Spleen (tissue), 11 donors: ENCODE measurements at regions not wholly inside any gene's neighbourhood (a gene's known extent, or its start where the extent isn't known, plus 50 kb on each side); places are given as distances from the start of the nearest gene placed in this dataset.
A peak's percentile ranks its signal among the peaks of the same experiment; 100 is the strongest.

Experiments
- DNase-seq: peaks from one replicate; pipeline ENCODE4 v3.0.0-alpha.2; 2020
- H3K27ac ChIP-seq, 8 donors: fragments of 200-600 bp; sonication (generic) in 7 of 8; 1 replicate in 4 of 8; 2 replicates in 4 of 8; pipeline versions ENCODE4 v1.5.0 to v1.8.0; 2016 to 2021; ENCODE audit warnings: inconsistent platforms in 4 of 8, mild to moderate bottlenecking in 4 of 8, moderate library complexity in 1 of 8
- H3K27me3 ChIP-seq, 7 donors: fragments of 200-600 bp; sonication (generic) in 6 of 7; replicated peaks in 1 of 7; 1 replicate in 4 of 7; 2 replicates in 3 of 7; pipeline versions ENCODE4 v1.5.0 to v1.8.0; 2016 to 2021; ENCODE audit warnings: inconsistent platforms in 3 of 7, mild to moderate bottlenecking in 1 of 7
- H3K36me3 ChIP-seq, 6 donors: fragments of 200-600 bp; sonication (generic) in 5 of 6; 1 replicate in 4 of 6; 2 replicates in 2 of 6; pipeline versions ENCODE4 v1.5.0 to v1.8.0; 2016 to 2021; ENCODE audit warnings: inconsistent platforms in 2 of 6
- H3K4me1 ChIP-seq, 6 donors: fragments of 200-600 bp; sonication (generic) in 5 of 6; 1 replicate in 3 of 6; 2 replicates in 3 of 6; pipeline versions ENCODE4 v1.5.0 to v1.8.0; 2016 to 2021; ENCODE audit warnings: inconsistent platforms in 3 of 6
- H3K4me3 ChIP-seq, 8 donors: fragments of 200-600 bp; sonication (generic) in 7 of 8; 1 replicate in 4 of 8; 2 replicates in 4 of 8; pipeline versions ENCODE4 v1.5.0 to v1.8.0; 2016 to 2021; ENCODE audit warnings: inconsistent platforms in 4 of 8, mild to moderate bottlenecking in 4 of 8, moderate library complexity in 2 of 8
- H3K9me3 ChIP-seq, 8 donors: fragments of 200-600 bp; sonication (generic) in 7 of 8; 1 replicate in 4 of 8; 2 replicates in 4 of 8; pipeline versions ENCODE4 v1.5.0 to v1.8.0; 2016 to 2021; ENCODE audit warnings: inconsistent platforms in 4 of 8
- CTCF ChIP-seq, 11 experiments: fragments of 200-600 bp in 7 of 11; fragments of 450-650 bp in 4 of 11; sonication (generic) in 4 of 11; IDR thresholded peaks in 8 of 11; conservative IDR thresholded peaks in 3 of 11; 1 replicate in 7 of 11; 2 replicates in 4 of 11; pipeline versions ENCODE4 v1.4.0 to v1.8.0; 2016 to 2021; ENCODE audit warnings: antibody characterized with exemption in 11 of 11, inconsistent platforms in 4 of 11, mild to moderate bottlenecking in 1 of 11
- POLR2A ChIP-seq, 3 donors: fragments of 450-650 bp; IDR thresholded peaks; one replicate each; pipeline ENCODE4 v1.5.1; 2017; ENCODE audit warnings: antibody characterized with exemption in 3 of 3, mild to moderate bottlenecking in 1 of 3
- POLR2AphosphoS5 ChIP-seq, 3 donors: sonication (generic); formaldehyde crosslinking; IDR thresholded peaks; one replicate each; pipeline ENCODE4 v1.5.1; 2017; ENCODE audit warnings: antibody characterized with exemption in 3 of 3
- WGBS, 5 donors: extraction: QIAGEN DNeasy Blood & Tissue Kit in 3 of 5; methylation state at CpG; one replicate each; pipeline versions ENCODE4 v1.1.5 to v1.1.7; 2013 to 2018; 5-methylcytosine and 5-hydroxymethylcytosine counted together
- intact Hi-C: fragments of 100-400 bp; cut with DNase I; formaldehyde crosslinking; loops from one replicate; pipeline ENCODE4 v1.15.0; 2023; ENCODE audit warnings: low total_unique reads
- donor health status: healthy with polysubstance abuse.
- donor health status: DM: no; HTN: no; CAD: no; lungs with moderate emphysema.
- donor health status: DM: no; HTN: no; CAD: no.
- donor health status: Bipolar disorder and iron deficiency.
- donor health status: healthy.
- donor health status: DM: no; HTN: no; CAD: no.
- donor health status: DM: yes; HTN: yes; CAD: no.

DNA sequence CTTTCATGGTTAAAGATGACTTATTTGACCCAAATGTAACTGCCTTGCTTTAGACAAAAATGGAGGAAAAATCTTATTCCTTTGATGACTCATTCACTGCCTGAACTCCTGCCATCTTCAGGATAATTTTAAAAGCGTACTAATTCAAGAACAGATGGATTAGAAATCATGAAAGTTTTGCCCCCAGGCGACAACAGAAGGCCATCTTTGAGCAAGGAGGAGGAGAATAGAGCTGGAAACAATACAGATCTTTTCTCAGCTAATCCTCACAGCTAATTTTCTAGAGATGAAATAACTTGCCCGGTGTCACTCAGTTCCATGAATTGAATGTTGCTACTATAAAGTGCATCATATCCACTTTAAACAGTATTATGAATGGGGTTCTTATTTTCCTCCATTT, 324.7 kb upstream of the RARB start:
- Histone ChIP-seq H3K27me3 (no peaks in the 10 kb centered on the region), H3K36me3 (no peaks in the 10 kb centered on the region), H3K4me1 (no peaks in the 10 kb centered on the region), H3K9me3 (no peaks in the 10 kb centered on the region), H3K27ac (no peak overlapping the region), H3K4me3 (no peak overlapping the region)
- no peak for DNase-seq
- intact Hi-C loops: no loop called here
- no peak for TF ChIP-seq POLR2A (IDR thresholded peaks at IDR 0.05)
- no peak for TF ChIP-seq POLR2AphosphoS5 (IDR thresholded peaks at IDR 0.05)
- TF ChIP-seq CTCF (IDR thresholded peaks at IDR 0.05 in 8 of 11, conservative IDR thresholded peaks at IDR 0.05 in 3 of 11): no peak
- WGBS, 5 donors: 71 to 86% (median 79%) methylated on average over 3 of the region's 3 CpGs

DNA sequence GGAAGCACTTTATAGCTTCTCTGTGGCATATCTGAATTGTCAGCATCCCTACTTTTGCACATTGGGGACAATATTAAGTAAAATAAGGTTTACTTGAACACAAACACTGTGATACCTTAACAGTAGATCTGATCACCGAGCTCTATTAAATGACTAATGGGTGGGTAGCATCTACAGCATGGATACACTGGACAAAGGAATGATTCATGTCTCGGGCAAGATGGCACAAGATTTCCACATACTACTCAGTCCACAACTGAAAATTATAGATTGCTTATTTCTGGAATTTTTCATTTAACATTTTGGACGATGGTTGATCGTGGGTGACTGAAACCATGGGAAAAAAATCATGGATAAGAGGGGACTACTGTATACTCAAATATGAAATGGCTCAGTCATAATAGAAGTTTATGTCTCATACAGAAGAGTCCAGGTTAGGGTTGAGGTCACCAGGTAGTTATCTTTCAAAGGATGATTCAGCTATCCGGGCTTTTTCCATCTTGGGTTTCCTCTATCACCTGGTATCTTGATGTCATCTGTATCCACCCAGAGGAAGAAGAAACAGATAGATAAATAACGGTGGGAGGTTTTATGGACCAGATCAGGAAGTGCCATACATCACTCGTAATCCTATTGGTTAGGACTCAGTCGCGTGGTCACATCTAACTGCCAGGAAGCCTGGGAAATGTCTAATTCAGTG, 320.0 kb upstream of the RARB start:
- WGBS, 5 donors: 79 to 89% (median 84%) methylated on average over 9 of the region's 9 CpGs
- no peaks in the 10 kb centered on the region for H3K27me3 ChIP-seq
- H3K36me3 ChIP-seq: no peaks in the 10 kb centered on the region
- H3K27ac ChIP-seq: no peak overlapping the region
- no peak overlapping the region for H3K4me3 ChIP-seq
- no peak for DNase-seq
- no peaks in the 10 kb centered on the region for H3K9me3 ChIP-seq
- TF ChIP-seq POLR2A (IDR thresholded peaks at IDR 0.05): no peak
- TF ChIP-seq CTCF (IDR thresholded peaks at IDR 0.05 in 8 of 11, conservative IDR thresholded peaks at IDR 0.05 in 3 of 11): no peak
- TF ChIP-seq POLR2AphosphoS5 (IDR thresholded peaks at IDR 0.05): no peak
- no peaks in the 10 kb centered on the region for H3K4me1 ChIP-seq
- intact Hi-C loops: no loop called here

DNA sequence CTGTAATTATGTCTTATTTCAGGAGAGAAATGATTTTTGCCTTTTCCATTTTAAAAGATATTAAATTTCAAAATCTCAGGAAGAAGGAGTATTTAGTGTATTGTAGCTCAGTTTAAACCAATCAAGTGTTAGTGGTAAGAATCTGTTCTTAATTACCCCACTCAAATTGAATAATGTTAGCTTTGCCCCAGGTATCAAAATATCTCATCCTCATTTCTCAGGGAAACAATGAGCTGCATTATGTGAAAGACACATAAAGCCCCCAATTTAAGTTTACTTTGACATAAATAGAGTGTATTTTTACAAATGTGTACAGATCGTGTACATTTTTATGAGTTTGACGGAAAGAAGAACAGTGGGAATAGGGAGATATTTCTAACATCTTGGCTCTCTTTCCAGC, 317.4 kb upstream of the RARB start:
- peak overlapping the region in 2 of 8 donors; percentile 8 to 32 for H3K27ac ChIP-seq
- H3K4me3 ChIP-seq: no peak overlapping the region
- 74 to 94% (median 88%) methylated on average over 2 of the region's 2 CpGs for WGBS, 5 donors
- no peak for TF ChIP-seq POLR2A (IDR thresholded peaks at IDR 0.05)
- TF ChIP-seq CTCF (IDR thresholded peaks at IDR 0.05 in 8 of 11, conservative IDR thresholded peaks at IDR 0.05 in 3 of 11): no peak
- no peak for TF ChIP-seq POLR2AphosphoS5 (IDR thresholded peaks at IDR 0.05)
- no peaks in the 10 kb centered on the region for H3K36me3 ChIP-seq
- H3K27me3 ChIP-seq: no peaks in the 10 kb centered on the region
- H3K4me1 ChIP-seq: no peaks in the 10 kb centered on the region
- H3K9me3 ChIP-seq: no peaks in the 10 kb centered on the region
- intact Hi-C loops: no loop called here
- DNase-seq: no peak

GRCh38 chr3:25113891-25114290, 314.2 kb upstream of the RARB start:
- DNase-seq: no peak
- no peaks in the 10 kb centered on the region for H3K9me3 ChIP-seq
- 52 to 72% (median 60%) methylated on average over 1 of the region's 1 CpG for WGBS, 5 donors
- no peaks in the 10 kb centered on the region for H3K36me3 ChIP-seq
- no peak overlapping the region for H3K27ac ChIP-seq
- H3K4me3 ChIP-seq: no peak overlapping the region
- no peaks in the 10 kb centered on the region for H3K27me3 ChIP-seq
- intact Hi-C loops: no loop called here
- TF ChIP-seq CTCF (IDR thresholded peaks at IDR 0.05 in 8 of 11, conservative IDR thresholded peaks at IDR 0.05 in 3 of 11) (no peak), POLR2A (IDR thresholded peaks at IDR 0.05) (no peak), POLR2AphosphoS5 (IDR thresholded peaks at IDR 0.05) (no peak)
- H3K4me1 ChIP-seq: no peaks in the 10 kb centered on the region
